Erythroblast (primary cell): ENCODE measurements at regions not wholly inside any gene's neighbourhood (a gene's known extent, or its start where the extent isn't known, plus 50 kb on each side); places are given as distances from the start of the nearest gene placed in this dataset.

Experiments used
- GATA1 ChIP-seq: IDR thresholded peaks from 2 replicates; pipeline ENCODE4 v1.6.1; 2011; ENCODE audit warnings: low read depth, mild to moderate bottlenecking, control low read depth, low read length, moderate library complexity
- POLR2A ChIP-seq: IDR thresholded peaks from 2 replicates; pipeline ENCODE4 v1.6.1; 2011; ENCODE audit warnings: mild to moderate bottlenecking, low read length

DNA sequence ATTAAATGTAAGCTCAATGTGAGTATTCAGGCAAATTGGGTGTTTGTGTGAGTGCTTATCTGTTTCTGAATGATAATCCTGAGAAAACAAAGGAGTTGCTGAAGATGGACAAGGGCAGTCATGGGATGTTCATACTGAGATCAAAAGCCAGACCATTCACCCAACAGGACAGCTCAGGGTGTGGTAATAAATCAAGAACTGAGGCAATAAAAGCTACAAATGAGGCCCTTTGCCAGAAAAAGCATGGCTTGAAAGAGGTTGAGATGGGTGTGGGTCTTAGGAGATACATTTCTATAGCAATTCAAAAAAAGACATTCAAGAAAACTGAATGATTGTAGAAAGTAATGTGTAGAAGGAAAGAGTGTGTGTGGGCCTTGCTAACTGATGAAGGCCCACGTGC is 425.8 kb upstream of the BOD1L1 start:
- TF ChIP-seq POLR2A (no peak), GATA1 (no peak)
